Mesendoderm (in vitro differentiated cells): ENCODE measurements at regions not wholly inside any gene's neighbourhood (a gene's known extent, or its start where the extent isn't known, plus 50 kb on each side); places are given as distances from the start of the nearest gene placed in this dataset.

ENCODE experiments used
- DNase-seq: peaks from one replicate; pipeline ENCODE4 v3.0.0; 2013
- H2AK5ac ChIP-seq: 2 replicates; pipeline ENCODE4 v1.6.1; 2013; ENCODE audit warnings: low read length, inconsistent platforms
- H2BK120ac ChIP-seq: 2 replicates; pipeline ENCODE4 v1.6.1; 2013; ENCODE audit warnings: low read depth, mild to moderate bottlenecking, low read length, moderate library complexity, mixed read lengths
- H2BK15ac ChIP-seq: replicated peaks from 2 replicates; pipeline ENCODE4 v1.6.1; 2013; ENCODE audit warnings: low read depth, mild to moderate bottlenecking, moderate library complexity
- H2BK5ac ChIP-seq: 2 replicates; pipeline ENCODE4 v1.6.1; 2013; ENCODE audit warnings: low read length, inconsistent platforms
- H3K18ac ChIP-seq: 2 replicates; pipeline ENCODE4 v1.6.1; 2013; ENCODE audit warnings: mild to moderate bottlenecking, low read length, mixed read lengths
- H3K23ac ChIP-seq: one replicate; pipeline ENCODE4 v1.6.1; 2013; ENCODE audit warnings: low read length
- H3K27ac ChIP-seq: 2 replicates; pipeline ENCODE4 v1.5.1; 2013; ENCODE audit warnings: low read depth, mild to moderate bottlenecking, inconsistent platforms, low read length, moderate library complexity
- H3K27me3 ChIP-seq: 2 replicates; pipeline ENCODE4 v1.6.1; 2013; ENCODE audit warnings: low read length, control low read depth, mild to moderate bottlenecking, inconsistent platforms; ENCODE audit not compliant: insufficient read depth, poor library complexity
- H3K36me3 ChIP-seq: 2 replicates; pipeline ENCODE4 v1.6.1; 2013; ENCODE audit warnings: low read length, inconsistent platforms; ENCODE audit not compliant: control insufficient read depth, insufficient read depth
- H3K4ac ChIP-seq: one replicate; pipeline ENCODE4 v1.6.1; 2013; ENCODE audit warnings: low read depth, mild to moderate bottlenecking, low read length, moderate library complexity
- H3K4me1 ChIP-seq: 2 replicates; pipeline ENCODE4 v1.6.1; 2013; ENCODE audit warnings: low read depth, low read length, inconsistent platforms; ENCODE audit not compliant: control insufficient read depth
- H3K4me2 ChIP-seq: 2 replicates; pipeline ENCODE4 v1.6.1; 2013; ENCODE audit warnings: low read length
- H3K4me3 ChIP-seq: 2 replicates; pipeline ENCODE4 v1.5.1; 2013; ENCODE audit warnings: mild to moderate bottlenecking, low read length
- H3K56ac ChIP-seq: one replicate; pipeline ENCODE4 v1.6.1; 2013; ENCODE audit warnings: low read length
- H3K79me1 ChIP-seq: 2 replicates; pipeline ENCODE4 v1.6.1; 2013; ENCODE audit warnings: low read length, inconsistent platforms
- H3K79me2 ChIP-seq: 2 replicates; pipeline ENCODE4 v1.6.1; 2013; ENCODE audit warnings: mild to moderate bottlenecking, low read length; ENCODE audit not compliant: control insufficient read depth, insufficient read depth
- H3K9ac ChIP-seq: 2 replicates; pipeline ENCODE4 v1.6.1; 2013; ENCODE audit warnings: low read length, inconsistent platforms
- H4K5ac ChIP-seq: one replicate; pipeline ENCODE4 v1.6.1; 2013; ENCODE audit warnings: low read length
- H4K8ac ChIP-seq: one replicate; pipeline ENCODE4 v1.6.1; 2013; ENCODE audit warnings: low read depth, mild to moderate bottlenecking, control low read depth, low read length, moderate library complexity
- WGBS: extraction: QIAGEN DNeasy Blood & Tissue Kit; methylation state at CpG from one replicate; pipeline ENCODE4 v1.1.7; 2013; ENCODE audit warnings: low lambda C conversion rate, missing lambda C conversion rate; ENCODE audit not compliant: insufficient coverage; ENCODE audit errors: extremely low coverage; 5-methylcytosine and 5-hydroxymethylcytosine counted together

- Histone ChIP-seq H3K18ac (no peak overlapping the region), H3K36me3 (no peaks in the 10 kb centered on the region), H3K27me3 (no peaks in the 10 kb centered on the region), H2BK5ac (no peak overlapping the region), H2BK120ac (no peak overlapping the region), H3K9ac (no peak overlapping the region), H3K4me2 (no peak overlapping the region), H3K27ac (no peak overlapping the region), H3K4ac (no peak overlapping the region), H2AK5ac (no peak overlapping the region), H3K23ac (no peak overlapping the region), H3K56ac (no peak overlapping the region), H4K5ac (no peak overlapping the region), H3K4me3 (no peak overlapping the region), H3K79me1 (no peaks in the 10 kb centered on the region), H3K79me2 (no peaks in the 10 kb centered on the region), H4K8ac (no peak overlapping the region), H3K4me1 (no peaks in the 10 kb centered on the region), H2BK15ac (no peak overlapping the region)
- no CpG with 5 or more reads among the region's 5 CpGs for WGBS
- no peak for DNase-seq
These were observed 164.3 kb upstream of the LRIG1 start for GRCh38 chr3:66665021-66665695.

- Histone ChIP-seq H3K27me3 (no peaks in the 10 kb centered on the region), H2BK5ac (no peak overlapping the region), H2AK5ac (no peak overlapping the region), H3K56ac (no peak overlapping the region), H3K4ac (no peak overlapping the region), H3K79me2 (no peaks in the 10 kb centered on the region), H3K9ac (no peak overlapping the region), H2BK120ac (no peak overlapping the region), H3K36me3 (no peaks in the 10 kb centered on the region), H4K8ac (no peak overlapping the region), H3K4me1 (no peaks in the 10 kb centered on the region), H3K18ac (no peak overlapping the region), H3K4me3 (no peak overlapping the region), H4K5ac (no peak overlapping the region), H3K23ac (no peak overlapping the region), H3K79me1 (no peaks in the 10 kb centered on the region), H3K4me2 (no peak overlapping the region), H3K27ac (no peak overlapping the region), H2BK15ac (no peak overlapping the region)
- no peak for DNase-seq
These were observed 165.5 kb upstream of the LRIG1 start for GRCh38 chr3:66666362-66666761.

- no peak overlapping the region for H2AK5ac ChIP-seq
- H3K56ac ChIP-seq = no peak overlapping the region
- H3K79me1 ChIP-seq = no peaks in the 10 kb centered on the region
- no peak overlapping the region for H2BK5ac ChIP-seq
- no CpG with 5 or more reads among the region's 1 CpG for WGBS
- H3K4ac ChIP-seq = no peak overlapping the region
- no peak overlapping the region for H4K8ac ChIP-seq
- H3K36me3 ChIP-seq = no peaks in the 10 kb centered on the region
- H3K9ac ChIP-seq = no peak overlapping the region
- H3K4me2 ChIP-seq = no peak overlapping the region
- no peak overlapping the region for H3K27ac ChIP-seq
- no peak overlapping the region for H4K5ac ChIP-seq
- no peak overlapping the region for H2BK120ac ChIP-seq
- H3K79me2 ChIP-seq = no peaks in the 10 kb centered on the region
- no peak overlapping the region for H2BK15ac ChIP-seq
- H3K4me3 ChIP-seq = no peak overlapping the region
- H3K4me1 ChIP-seq = no peaks in the 10 kb centered on the region
- no peak overlapping the region for H3K18ac ChIP-seq
- no peak for DNase-seq
- H3K23ac ChIP-seq = no peak overlapping the region
- no peaks in the 10 kb centered on the region for H3K27me3 ChIP-seq
These were observed 166.4 kb upstream of the LRIG1 start for GRCh38 chr3:66667263-66667662.

- H2BK15ac ChIP-seq = no peak overlapping the region
These were observed 170.5 kb upstream of the LRIG1 start for GRCh38 chr3:66671291-66671690.

GRCh38 chr3:66672830-66673229, 172.0 kb upstream of the LRIG1 start:
- Histone ChIP-seq H3K27me3 (no peaks in the 10 kb centered on the region), H3K36me3 (no peaks in the 10 kb centered on the region), H2AK5ac (no peak overlapping the region), H3K18ac (no peak overlapping the region), H2BK15ac (no peak overlapping the region), H3K56ac (no peak overlapping the region), H3K4ac (no peak overlapping the region), H3K4me2 (no peak overlapping the region), H2BK120ac (no peak overlapping the region), H3K4me3 (no peak overlapping the region), H3K23ac (no peak overlapping the region), H4K5ac (no peak overlapping the region), H3K79me1 (no peaks in the 10 kb centered on the region), H3K4me1 (no peaks in the 10 kb centered on the region), H3K27ac (no peak overlapping the region), H4K8ac (no peak overlapping the region), H2BK5ac (no peak overlapping the region), H3K79me2 (no peaks in the 10 kb centered on the region), H3K9ac (no peak overlapping the region)
- no peak for DNase-seq

More at GRCh38 chr3:66671291-66671690, 170.5 kb upstream of the LRIG1 start:
- H3K27me3 ChIP-seq = no peaks in the 10 kb centered on the region
- no peak overlapping the region for H2AK5ac ChIP-seq
- H3K4me1 ChIP-seq = no peaks in the 10 kb centered on the region
- no CpG with 5 or more reads among the region's 1 CpG for WGBS
- no peak overlapping the region for H3K27ac ChIP-seq
- H3K4ac ChIP-seq = no peak overlapping the region
- H3K9ac ChIP-seq = no peak overlapping the region
- no peak overlapping the region for H3K56ac ChIP-seq
- no peaks in the 10 kb centered on the region for H3K79me1 ChIP-seq
- no peak overlapping the region for H4K5ac ChIP-seq
- H4K8ac ChIP-seq = no peak overlapping the region
- H3K79me2 ChIP-seq = no peaks in the 10 kb centered on the region
- no peak for DNase-seq
- H3K18ac ChIP-seq = no peak overlapping the region
- no peak overlapping the region for H3K4me3 ChIP-seq
- no peak overlapping the region for H2BK120ac ChIP-seq
- no peak overlapping the region for H3K4me2 ChIP-seq
- no peak overlapping the region for H2BK5ac ChIP-seq
- no peak overlapping the region for H3K23ac ChIP-seq
- H3K36me3 ChIP-seq = no peaks in the 10 kb centered on the region

- H2BK120ac ChIP-seq = no peak overlapping the region
- no peak overlapping the region for H3K9ac ChIP-seq
- no peak overlapping the region for H3K4me3 ChIP-seq
- no peaks in the 10 kb centered on the region for H3K27me3 ChIP-seq
- H3K56ac ChIP-seq = no peak overlapping the region
- H2AK5ac ChIP-seq = no peak overlapping the region
- no peak for DNase-seq
- H2BK15ac ChIP-seq = no peak overlapping the region
- WGBS = no CpG with 5 or more reads among the region's 9 CpGs
- no peaks in the 10 kb centered on the region for H3K79me2 ChIP-seq
- H4K8ac ChIP-seq = no peak overlapping the region
- H3K4ac ChIP-seq = no peak overlapping the region
- no peak overlapping the region for H2BK5ac ChIP-seq
- H3K4me2 ChIP-seq = no peak overlapping the region
- H3K27ac ChIP-seq = no peak overlapping the region
- no peaks in the 10 kb centered on the region for H3K4me1 ChIP-seq
- H3K18ac ChIP-seq = no peak overlapping the region
- H3K23ac ChIP-seq = no peak overlapping the region
- no peak overlapping the region for H4K5ac ChIP-seq
- H3K79me1 ChIP-seq = no peaks in the 10 kb centered on the region
- H3K36me3 ChIP-seq = no peaks in the 10 kb centered on the region
These were observed 172.5 kb upstream of the LRIG1 start for GRCh38 chr3:66673293-66673692.
